ENCODE measurements at regions not wholly inside any gene's neighbourhood (a gene's known extent, or its start where the extent isn't known, plus 50 kb on each side); places are given as distances from the start of the nearest gene placed in this dataset.

- Histone ChIP-seq H3K9me3 (ENCODE audit: control insufficient read depth, insufficient read depth, low read length) (no peaks in the 10 kb centered on the region), H3K4me1 (ENCODE audit: control insufficient read depth, insufficient read depth, low read length) (no peaks in the 10 kb centered on the region), H3K27ac (ENCODE audit: low read length) (no peak overlapping the region), H3K27me3 (ENCODE audit: control insufficient read depth, insufficient read depth, low read length) (no peaks in the 10 kb centered on the region), H3K4me3 (ENCODE audit: low read length) (no peak overlapping the region), H3K36me3 (ENCODE audit: control insufficient read depth, insufficient read depth, low read length) (no peaks in the 10 kb centered on the region)
- no CpG with 5 or more reads among the region's 3 CpGs for WGBS (ENCODE audit: insufficient coverage, insufficient read length)
- DNase-seq (ENCODE audit: low read depth, low spot score), result no peak
Measured at GRCh38 chr3:40828741-40829415, 304.1 kb downstream of the ZNF621 start.

- WGBS (ENCODE audit: insufficient coverage, insufficient read length), result no CpG with 5 or more reads among the region's 2 CpGs
- no peaks in the 10 kb centered on the region for H3K36me3 ChIP-seq (ENCODE audit: control insufficient read depth, insufficient read depth, low read length)
- no peak for DNase-seq (ENCODE audit: low read depth, low spot score)
- no peaks in the 10 kb centered on the region for H3K4me1 ChIP-seq (ENCODE audit: control insufficient read depth, insufficient read depth, low read length)
- H3K4me3 ChIP-seq (ENCODE audit: low read length), result no peak overlapping the region
- H3K9me3 ChIP-seq (ENCODE audit: control insufficient read depth, insufficient read depth, low read length), result no peaks in the 10 kb centered on the region
- H3K27me3 ChIP-seq (ENCODE audit: control insufficient read depth, insufficient read depth, low read length), result no peaks in the 10 kb centered on the region
- no peak overlapping the region for H3K27ac ChIP-seq (ENCODE audit: low read length)
Measured at GRCh38 chr3:40829876-40830275, 305.1 kb downstream of the ZNF621 start.

- H3K4me3 ChIP-seq (ENCODE audit: low read length), result no peak overlapping the region
- no peaks in the 10 kb centered on the region for H3K4me1 ChIP-seq (ENCODE audit: control insufficient read depth, insufficient read depth, low read length)
- no peak for DNase-seq (ENCODE audit: low read depth, low spot score)
- WGBS (ENCODE audit: insufficient coverage, insufficient read length), result no CpG with 5 or more reads among the region's 2 CpGs
- H3K9me3 ChIP-seq (ENCODE audit: control insufficient read depth, insufficient read depth, low read length), result no peaks in the 10 kb centered on the region
- H3K36me3 ChIP-seq (ENCODE audit: control insufficient read depth, insufficient read depth, low read length), result no peaks in the 10 kb centered on the region
- no peak overlapping the region for H3K27ac ChIP-seq (ENCODE audit: low read length)
- H3K27me3 ChIP-seq (ENCODE audit: control insufficient read depth, insufficient read depth, low read length), result no peaks in the 10 kb centered on the region
Measured at GRCh38 chr3:40837300-40837699, 312.5 kb downstream of the ZNF621 start.

- no peaks in the 10 kb centered on the region for H3K4me1 ChIP-seq (ENCODE audit: control insufficient read depth, insufficient read depth, low read length)
- WGBS (ENCODE audit: insufficient coverage, insufficient read length), result no CpG with 5 or more reads among the region's 1 CpG
- DNase-seq (ENCODE audit: low read depth, low spot score), result no peak
- H3K27ac ChIP-seq (ENCODE audit: low read length), result no peak overlapping the region
- no peaks in the 10 kb centered on the region for H3K36me3 ChIP-seq (ENCODE audit: control insufficient read depth, insufficient read depth, low read length)
- no peaks in the 10 kb centered on the region for H3K9me3 ChIP-seq (ENCODE audit: control insufficient read depth, insufficient read depth, low read length)
- H3K27me3 ChIP-seq (ENCODE audit: control insufficient read depth, insufficient read depth, low read length), result no peaks in the 10 kb centered on the region
- no peak overlapping the region for H3K4me3 ChIP-seq (ENCODE audit: low read length)
Measured at GRCh38 chr3:40841131-40841530, 316.4 kb downstream of the ZNF621 start.

GRCh38 chr3:40841570-40842109, 316.9 kb downstream of the ZNF621 start:
- H3K36me3 ChIP-seq (ENCODE audit: control insufficient read depth, insufficient read depth, low read length), result no peaks in the 10 kb centered on the region

GRCh38 chr3:40842714-40843113, 318.0 kb downstream of the ZNF621 start:
- no peak overlapping the region for H3K4me3 ChIP-seq (ENCODE audit: low read length)
- no peaks in the 10 kb centered on the region for H3K36me3 ChIP-seq (ENCODE audit: control insufficient read depth, insufficient read depth, low read length)
- no peaks in the 10 kb centered on the region for H3K9me3 ChIP-seq (ENCODE audit: control insufficient read depth, insufficient read depth, low read length)
- WGBS (ENCODE audit: insufficient coverage, insufficient read length), result no CpG with 5 or more reads among the region's 11 CpGs
- H3K27me3 ChIP-seq (ENCODE audit: control insufficient read depth, insufficient read depth, low read length), result no peaks in the 10 kb centered on the region
- no peak for DNase-seq (ENCODE audit: low read depth, low spot score)
- peaks cover 3% of the 10 kb centered on the region; the same call in 1 of the 2 replicates for H3K4me1 ChIP-seq (ENCODE audit: control insufficient read depth, insufficient read depth, low read length)
- H3K27ac ChIP-seq (ENCODE audit: low read length), result no peak overlapping the region

More at GRCh38 chr3:40841570-40842109, 316.9 kb downstream of the ZNF621 start:
- no peak overlapping the region for H3K4me3 ChIP-seq (ENCODE audit: low read length)
- H3K27me3 ChIP-seq (ENCODE audit: control insufficient read depth, insufficient read depth, low read length), result no peaks in the 10 kb centered on the region
- H3K9me3 ChIP-seq (ENCODE audit: control insufficient read depth, insufficient read depth, low read length), result no peaks in the 10 kb centered on the region
- no peak overlapping the region for H3K27ac ChIP-seq (ENCODE audit: low read length)
- H3K4me1 ChIP-seq (ENCODE audit: control insufficient read depth, insufficient read depth, low read length), result no peaks in the 10 kb centered on the region
- DNase-seq (ENCODE audit: low read depth, low spot score), result no peak

GRCh38 chr3:40843208-40843624, 318.5 kb downstream of the ZNF621 start:
- no peak overlapping the region for H3K4me3 ChIP-seq (ENCODE audit: low read length)
- DNase-seq (ENCODE audit: low read depth, low spot score), result no peak
- no peaks in the 10 kb centered on the region for H3K36me3 ChIP-seq (ENCODE audit: control insufficient read depth, insufficient read depth, low read length)
- no peak overlapping the region for H3K27ac ChIP-seq (ENCODE audit: low read length)
- no CpG with 5 or more reads among the region's 2 CpGs for WGBS (ENCODE audit: insufficient coverage, insufficient read length)
- H3K9me3 ChIP-seq (ENCODE audit: control insufficient read depth, insufficient read depth, low read length), result no peaks in the 10 kb centered on the region
- no peaks in the 10 kb centered on the region for H3K27me3 ChIP-seq (ENCODE audit: control insufficient read depth, insufficient read depth, low read length)
- peaks cover 3% of the 10 kb centered on the region; the same call in 1 of the 2 replicates for H3K4me1 ChIP-seq (ENCODE audit: control insufficient read depth, insufficient read depth, low read length)

GRCh38 chr3:40843851-40844548, 319.2 kb downstream of the ZNF621 start:
- no peak overlapping the region for H3K27ac ChIP-seq (ENCODE audit: low read length)
- DNase-seq (ENCODE audit: low read depth, low spot score), result no peak
- H3K4me3 ChIP-seq (ENCODE audit: low read length), result no peak overlapping the region
- WGBS (ENCODE audit: insufficient coverage, insufficient read length), result no CpG with 5 or more reads among the region's 7 CpGs
- H3K36me3 ChIP-seq (ENCODE audit: control insufficient read depth, insufficient read depth, low read length), result no peaks in the 10 kb centered on the region
- H3K9me3 ChIP-seq (ENCODE audit: control insufficient read depth, insufficient read depth, low read length), result no peaks in the 10 kb centered on the region
- peaks cover 3% of the 10 kb centered on the region; the same call in 1 of the 2 replicates for H3K4me1 ChIP-seq (ENCODE audit: control insufficient read depth, insufficient read depth, low read length)
- no peaks in the 10 kb centered on the region for H3K27me3 ChIP-seq (ENCODE audit: control insufficient read depth, insufficient read depth, low read length)

GRCh38 chr3:40844896-40845295, 320.1 kb downstream of the ZNF621 start:
- H3K4me3 ChIP-seq (ENCODE audit: low read length), result no peak overlapping the region
- H3K27ac ChIP-seq (ENCODE audit: low read length), result no peak overlapping the region
- H3K27me3 ChIP-seq (ENCODE audit: control insufficient read depth, insufficient read depth, low read length), result no peaks in the 10 kb centered on the region
- no peaks in the 10 kb centered on the region for H3K9me3 ChIP-seq (ENCODE audit: control insufficient read depth, insufficient read depth, low read length)
- peaks cover 3% of the 10 kb centered on the region; the same call in 1 of the 2 replicates for H3K4me1 ChIP-seq (ENCODE audit: control insufficient read depth, insufficient read depth, low read length)
- DNase-seq (ENCODE audit: low read depth, low spot score), result no peak
- WGBS (ENCODE audit: insufficient coverage, insufficient read length), result no CpG with 5 or more reads among the region's 2 CpGs
- no peaks in the 10 kb centered on the region for H3K36me3 ChIP-seq (ENCODE audit: control insufficient read depth, insufficient read depth, low read length)

- Histone ChIP-seq H3K4me3 (ENCODE audit: low read length) (no peak overlapping the region), H3K36me3 (ENCODE audit: control insufficient read depth, insufficient read depth, low read length) (no peaks in the 10 kb centered on the region), H3K9me3 (ENCODE audit: control insufficient read depth, insufficient read depth, low read length) (no peaks in the 10 kb centered on the region), H3K27me3 (ENCODE audit: control insufficient read depth, insufficient read depth, low read length) (no peaks in the 10 kb centered on the region), H3K27ac (ENCODE audit: low read length) (no peak overlapping the region), H3K4me1 (ENCODE audit: control insufficient read depth, insufficient read depth, low read length) (peaks cover 3% of the 10 kb centered on the region; the same call in 1 of the 2 replicates)
- WGBS (ENCODE audit: insufficient coverage, insufficient read length), result no CpG with 5 or more reads among the region's 1 CpG
- no peak for DNase-seq (ENCODE audit: low read depth, low spot score)
Measured at GRCh38 chr3:40845447-40845846, 320.7 kb downstream of the ZNF621 start.

All from iPS DF 6.9 (cell line).